ENCODE measurements at regions not wholly inside any gene's neighbourhood (a gene's known extent, or its start where the extent isn't known, plus 50 kb on each side); places are given as distances from the start of the nearest gene placed in this dataset.
"Not testable (repeated sequence)": the region's sequence is repeated elsewhere in the genome, so short reads cannot be mapped to it uniquely, and the experiment has no call there.

GRCh38 chr22:35484651-35485556 is 55.7 kb upstream of the RASD2 start:
- H3K9me3 ChIP-seq = no peaks in the 10 kb centered on the region
- H3K27ac ChIP-seq = no peak overlapping the region
- no peak overlapping the region for H3K4me3 ChIP-seq
- H3K27me3 ChIP-seq = no peaks in the 10 kb centered on the region
- no peak for TF ChIP-seq CTCF (IDR thresholded peaks at IDR 0.05)
- no peak for DNase-seq (ENCODE audit: low spot score)
- peaks cover 0 to 16% of the 10 kb centered on the region in 2 donors for H3K4me1 ChIP-seq
- no peaks in the 10 kb centered on the region for H3K36me3 ChIP-seq

GRCh38 chr22:35486116-35486631 is 54.5 kb upstream of the RASD2 start:
- TF ChIP-seq CTCF (IDR thresholded peaks at IDR 0.05) = no peak
- Histone ChIP-seq H3K36me3 (no peaks in the 10 kb centered on the region), H3K27me3 (no peaks in the 10 kb centered on the region), H3K4me1 (peaks cover 0 to 3% of the 10 kb centered on the region in 2 donors), H3K27ac (no peak overlapping the region), H3K9me3 (no peaks in the 10 kb centered on the region), H3K4me3 (no peak overlapping the region)
- no peak for DNase-seq (ENCODE audit: low spot score)

GRCh38 chr22:35487623-35488022 is 53.0 kb upstream of the RASD2 start:
- not testable (repeated sequence) for H3K9me3 ChIP-seq; H3K36me3 ChIP-seq; DNase-seq (ENCODE audit: low spot score); H3K4me3 ChIP-seq; H3K27me3 ChIP-seq; H3K4me1 ChIP-seq; H3K27ac ChIP-seq

GRCh38 chr22:35488513-35488912 is 52.1 kb upstream of the RASD2 start:
- no peaks in the 10 kb centered on the region for H3K27me3 ChIP-seq
- TF ChIP-seq CTCF (IDR thresholded peaks at IDR 0.05) = no peak
- no peak overlapping the region for H3K4me3 ChIP-seq
- H3K9me3 ChIP-seq = no peaks in the 10 kb centered on the region
- no peak for DNase-seq (ENCODE audit: low spot score)
- H3K4me1 ChIP-seq = no peaks in the 10 kb centered on the region
- no peak overlapping the region for H3K27ac ChIP-seq
- H3K36me3 ChIP-seq = no peaks in the 10 kb centered on the region

- no peak for DNase-seq (ENCODE audit: low spot score)
- H3K9me3 ChIP-seq = no peaks in the 10 kb centered on the region
- H3K4me3 ChIP-seq = no peak overlapping the region
- H3K27ac ChIP-seq = no peak overlapping the region
- no peak for TF ChIP-seq CTCF (IDR thresholded peaks at IDR 0.05)
- no peaks in the 10 kb centered on the region for H3K36me3 ChIP-seq
- H3K27me3 ChIP-seq = no peaks in the 10 kb centered on the region
- no peaks in the 10 kb centered on the region for H3K4me1 ChIP-seq
These were observed 51.4 kb upstream of the RASD2 start for GRCh38 chr22:35489239-35489638.

Measured in right atrium auricular region (tissue), 2 donors.